ENCODE measurements at regions not wholly inside any gene's neighbourhood (a gene's known extent, or its start where the extent isn't known, plus 50 kb on each side); places are given as distances from the start of the nearest gene placed in this dataset.

DNA sequence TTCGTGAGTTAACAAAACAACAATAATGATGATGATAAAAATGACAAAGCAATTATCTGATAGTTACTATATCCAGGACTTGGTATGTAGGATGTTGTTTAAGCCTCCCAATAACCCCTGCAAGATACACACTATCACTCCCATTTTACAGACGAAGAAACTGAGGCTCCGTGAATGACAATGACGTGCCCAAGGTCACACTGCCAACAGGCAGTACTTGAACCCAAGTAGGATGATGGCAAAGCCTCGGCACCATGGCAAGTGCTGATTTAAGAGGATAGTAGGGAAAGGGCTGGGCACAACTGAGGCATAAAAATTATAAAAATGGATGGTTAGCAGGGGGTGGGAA lies 226.8 kb upstream of the LHX5 start:
- no peak overlapping the region for H3K4me3 ChIP-seq (ENCODE audit: severe bottlenecking)
- H3K27ac ChIP-seq (ENCODE audit: poor library complexity, severe bottlenecking) = no peak overlapping the region
- H3K4me1 ChIP-seq (ENCODE audit: insufficient read depth, poor library complexity, severe bottlenecking) = no peaks in the 10 kb centered on the region
- ATAC-seq (ENCODE audit: low read depth) = no peak
- TF ChIP-seq, protein P1, sequence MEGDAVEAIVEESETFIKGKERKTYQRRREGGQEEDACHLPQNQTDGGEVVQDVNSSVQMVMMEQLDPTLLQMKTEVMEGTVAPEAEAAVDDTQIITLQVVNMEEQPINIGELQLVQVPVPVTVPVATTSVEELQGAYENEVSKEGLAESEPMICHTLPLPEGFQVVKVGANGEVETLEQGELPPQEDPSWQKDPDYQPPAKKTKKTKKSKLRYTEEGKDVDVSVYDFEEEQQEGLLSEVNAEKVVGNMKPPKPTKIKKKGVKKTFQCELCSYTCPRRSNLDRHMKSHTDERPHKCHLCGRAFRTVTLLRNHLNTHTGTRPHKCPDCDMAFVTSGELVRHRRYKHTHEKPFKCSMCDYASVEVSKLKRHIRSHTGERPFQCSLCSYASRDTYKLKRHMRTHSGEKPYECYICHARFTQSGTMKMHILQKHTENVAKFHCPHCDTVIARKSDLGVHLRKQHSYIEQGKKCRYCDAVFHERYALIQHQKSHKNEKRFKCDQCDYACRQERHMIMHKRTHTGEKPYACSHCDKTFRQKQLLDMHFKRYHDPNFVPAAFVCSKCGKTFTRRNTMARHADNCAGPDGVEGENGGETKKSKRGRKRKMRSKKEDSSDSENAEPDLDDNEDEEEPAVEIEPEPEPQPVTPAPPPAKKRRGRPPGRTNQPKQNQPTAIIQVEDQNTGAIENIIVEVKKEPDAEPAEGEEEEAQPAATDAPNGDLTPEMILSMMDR (IDR thresholded peaks at IDR 0.05; ENCODE audit: poor library complexity, severe bottlenecking) = no peak
- no peaks in the 10 kb centered on the region for H3K9me3 ChIP-seq (ENCODE audit: severe bottlenecking)
- H3K36me3 ChIP-seq (ENCODE audit: low read depth) = no peaks in the 10 kb centered on the region
- no peaks in the 10 kb centered on the region for H3K27me3 ChIP-seq (ENCODE audit: insufficient read depth, poor library complexity, severe bottlenecking)
- DNase-seq (ENCODE audit: low spot score) = no peak

DNA sequence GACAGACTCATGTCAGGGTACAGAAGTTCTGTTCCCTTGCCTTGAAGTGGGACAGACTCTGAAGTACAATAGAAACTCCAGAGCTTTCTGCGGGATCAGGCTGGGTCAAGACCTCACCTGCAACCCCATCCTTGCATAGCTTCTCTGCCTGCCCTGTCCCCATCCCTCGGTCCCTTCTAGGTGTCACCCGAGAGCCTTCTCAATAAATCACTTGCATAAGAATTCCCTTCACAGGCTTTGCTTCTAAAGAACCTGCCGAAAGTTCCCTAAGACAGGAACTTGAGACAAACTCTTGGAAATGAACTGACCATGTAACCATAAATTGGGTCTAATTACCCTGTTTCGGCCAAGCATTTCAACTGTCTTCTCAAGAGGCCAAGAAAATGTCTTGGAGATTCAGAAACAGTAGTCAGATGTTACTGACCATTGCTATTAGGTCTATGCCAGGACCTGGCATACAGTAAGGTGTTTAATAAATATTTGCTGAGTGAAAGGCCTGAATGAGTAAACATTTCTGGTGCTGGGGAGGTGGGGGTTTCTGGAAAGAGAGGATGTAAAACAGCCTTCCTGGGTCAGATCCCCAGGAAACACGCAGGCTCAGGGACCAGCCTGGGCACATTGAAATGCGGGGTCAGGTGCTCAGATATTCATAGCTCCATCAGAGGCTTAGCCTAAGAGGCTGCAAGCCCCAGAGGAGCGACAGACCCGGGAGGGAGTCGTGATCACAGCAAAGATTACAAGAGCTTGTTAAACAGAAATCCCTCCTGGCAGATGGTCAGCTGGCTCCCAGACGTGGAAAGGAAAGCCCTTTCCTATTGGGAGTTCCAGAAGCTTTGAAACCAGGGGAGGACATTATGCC lies 226.2 kb upstream of the LHX5 start:
- no peak overlapping the region for H3K27ac ChIP-seq (ENCODE audit: poor library complexity, severe bottlenecking)
- ATAC-seq (ENCODE audit: low read depth) = no peak

GRCh38 chr12:113697104-113697503 lies 225.4 kb upstream of the LHX5 start:
- Histone ChIP-seq H3K4me1 (ENCODE audit: insufficient read depth, poor library complexity, severe bottlenecking) (no peaks in the 10 kb centered on the region), H3K9me3 (ENCODE audit: severe bottlenecking) (no peaks in the 10 kb centered on the region), H3K36me3 (ENCODE audit: low read depth) (no peaks in the 10 kb centered on the region), H3K27me3 (ENCODE audit: insufficient read depth, poor library complexity, severe bottlenecking) (no peaks in the 10 kb centered on the region), H3K4me3 (ENCODE audit: severe bottlenecking) (no peak overlapping the region), H3K27ac (ENCODE audit: poor library complexity, severe bottlenecking) (no peak overlapping the region)
- TF ChIP-seq, protein P1 (IDR thresholded peaks at IDR 0.05; ENCODE audit: poor library complexity, severe bottlenecking) = no peak
- ATAC-seq (ENCODE audit: low read depth) (no peak), DNase-seq (ENCODE audit: low spot score) (no peak)

More for the DNA sequence above, 226.2 kb upstream of the LHX5 start:
- H3K4me3 ChIP-seq (ENCODE audit: severe bottlenecking) = no peak overlapping the region
- H3K36me3 ChIP-seq (ENCODE audit: low read depth) = no peaks in the 10 kb centered on the region
- TF ChIP-seq, protein P1 (IDR thresholded peaks at IDR 0.05; ENCODE audit: poor library complexity, severe bottlenecking) = no peak
- no peaks in the 10 kb centered on the region for H3K27me3 ChIP-seq (ENCODE audit: insufficient read depth, poor library complexity, severe bottlenecking)
- no peaks in the 10 kb centered on the region for H3K9me3 ChIP-seq (ENCODE audit: severe bottlenecking)
- no peaks in the 10 kb centered on the region for H3K4me1 ChIP-seq (ENCODE audit: insufficient read depth, poor library complexity, severe bottlenecking)
- DNase-seq (ENCODE audit: low spot score) = no peak

- no peak overlapping the region for H3K4me3 ChIP-seq (ENCODE audit: severe bottlenecking)
- no peak for DNase-seq (ENCODE audit: low spot score)
- H3K9me3 ChIP-seq (ENCODE audit: severe bottlenecking) = no peaks in the 10 kb centered on the region
- no peaks in the 10 kb centered on the region for H3K27me3 ChIP-seq (ENCODE audit: insufficient read depth, poor library complexity, severe bottlenecking)
- no peaks in the 10 kb centered on the region for H3K4me1 ChIP-seq (ENCODE audit: insufficient read depth, poor library complexity, severe bottlenecking)
- H3K36me3 ChIP-seq (ENCODE audit: low read depth) = no peaks in the 10 kb centered on the region
- H3K27ac ChIP-seq (ENCODE audit: poor library complexity, severe bottlenecking) = no peak overlapping the region
- TF ChIP-seq, protein P1 (IDR thresholded peaks at IDR 0.05; ENCODE audit: poor library complexity, severe bottlenecking) = no peak
- no peak for ATAC-seq (ENCODE audit: low read depth)
These were observed 222.0 kb upstream of the LHX5 start for GRCh38 chr12:113693693-113694092.

DNA sequence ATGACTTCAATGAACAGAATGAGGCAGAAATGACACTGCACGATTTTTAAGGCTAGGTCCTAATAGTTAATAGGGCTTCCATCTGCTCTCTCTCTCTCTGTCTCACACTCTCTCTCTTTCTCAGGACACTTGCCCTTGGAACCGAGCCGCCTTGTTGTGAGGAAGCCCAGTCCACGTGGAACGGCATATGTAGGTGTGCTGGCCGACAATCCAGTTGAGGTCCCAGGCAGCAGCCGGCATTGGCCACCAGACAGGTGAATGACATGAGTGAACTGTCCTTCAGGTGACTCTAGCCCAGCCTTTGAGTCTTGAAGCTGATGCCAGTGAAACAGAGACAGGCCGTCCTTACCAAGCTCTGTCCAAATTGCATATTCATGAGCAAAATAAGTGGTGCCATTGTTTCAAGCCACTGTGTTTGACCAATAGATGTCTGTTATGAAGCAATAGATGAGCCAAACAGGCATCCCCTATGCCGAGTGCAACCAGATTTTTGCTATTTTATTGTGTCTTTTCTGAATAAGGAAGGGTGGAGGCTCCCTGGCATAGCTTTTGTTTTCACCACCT lies 217.5 kb upstream of the LHX5 start:
- Histone ChIP-seq H3K9me3 (ENCODE audit: severe bottlenecking) (no peaks in the 10 kb centered on the region), H3K4me1 (ENCODE audit: insufficient read depth, poor library complexity, severe bottlenecking) (no peaks in the 10 kb centered on the region), H3K27ac (ENCODE audit: poor library complexity, severe bottlenecking) (no peak overlapping the region), H3K4me3 (ENCODE audit: severe bottlenecking) (no peak overlapping the region), H3K36me3 (ENCODE audit: low read depth) (no peaks in the 10 kb centered on the region), H3K27me3 (ENCODE audit: insufficient read depth, poor library complexity, severe bottlenecking) (peaks cover 5% of the 10 kb centered on the region)
- no peak for ATAC-seq (ENCODE audit: low read depth)
- no peak for DNase-seq (ENCODE audit: low spot score)
- TF ChIP-seq, protein P1 (IDR thresholded peaks at IDR 0.05; ENCODE audit: poor library complexity, severe bottlenecking) = no peak

Data from RWPE2 (cell line).